Activated B cell treated with CpG ODN at 0.5 μM for 24 hours (primary cell): ENCODE measurements at regions not wholly inside any gene's neighbourhood (a gene's known extent, or its start where the extent isn't known, plus 50 kb on each side); places are given as distances from the start of the nearest gene placed in this dataset.

ENCODE experiments used
- ATAC-seq: fragments of 200-7000 bp; cut with Tn5 transposase; one replicate; pipeline ENCODE4 v1.10.0; 2021; ENCODE audit warnings: low read depth, mild to moderate bottlenecking, moderate library complexity
- CTCF ChIA-PET: fragments of 350-600 bp; sonication (Branson Sonifier 250); formaldehyde crosslinking; loops from one replicate; lab custom pipeline; 2021; ENCODE audit warnings: antibody characterized with exemption; lab: Charles Lee
- POLR2A ChIA-PET: fragments of 350-600 bp; sonication (Branson Sonifier 250); formaldehyde crosslinking; loops from one replicate; lab custom pipeline; 2021; ENCODE audit warnings: antibody characterized with exemption; lab: Charles Lee
- DNase-seq: peaks from one replicate; pipeline ENCODE4 v3.0.0; 2022
- H3K27ac Mint-ChIP-seq: one replicate; pipeline ENCODE4 v1.8.0; 2020; ENCODE audit warnings: mixed read lengths
- H3K27me3 Mint-ChIP-seq: one replicate; pipeline ENCODE4 v1.8.0; 2021; ENCODE audit warnings: mixed read lengths
- H3K36me3 Mint-ChIP-seq: one replicate; pipeline ENCODE4 v1.8.0; 2021; ENCODE audit warnings: low read depth, mixed read lengths
- H3K4me1 Mint-ChIP-seq: one replicate; pipeline ENCODE4 v1.8.0; 2021; ENCODE audit warnings: mixed read lengths
- H3K4me3 Mint-ChIP-seq: one replicate; pipeline ENCODE4 v1.8.0; 2020; ENCODE audit warnings: mild to moderate bottlenecking, mixed read lengths
- H3K9me3 Mint-ChIP-seq: one replicate; pipeline ENCODE4 v1.8.0; 2020; ENCODE audit warnings: mixed read lengths
- intact Hi-C: fragments of 100-400 bp; cut with micrococcal nuclease; formaldehyde crosslinking; loops from one replicate; pipeline ENCODE4 v1.15.1; 2024
- TF ChIP-seq, protein P1 (sequence below): fragments of 200-600 bp; IDR thresholded peaks from one replicate; pipeline ENCODE4 v1.8.0; 2022; ENCODE audit warnings: antibody characterized with exemption, mild to moderate bottlenecking

DNA sequence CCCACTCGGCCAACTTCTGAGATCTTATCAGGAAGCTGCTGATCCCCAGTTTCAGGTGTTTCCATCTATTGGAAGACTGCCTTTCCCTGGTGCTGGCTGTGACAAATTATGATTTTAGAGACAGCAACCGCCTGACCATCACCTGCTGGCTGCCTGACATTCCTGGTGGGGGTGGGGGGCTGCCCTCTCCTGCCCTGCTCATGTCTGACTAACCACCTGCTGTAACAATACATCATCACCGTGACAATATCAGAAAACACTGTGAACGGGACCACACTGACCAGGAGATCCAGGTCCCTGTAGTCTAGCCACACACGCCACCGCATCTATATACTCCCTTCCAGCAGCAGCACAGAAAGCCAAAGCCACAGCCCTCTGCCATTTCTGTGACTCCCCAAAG is 537.5 kb downstream of the QKI start:
- no peak for ATAC-seq
- DNase-seq = no peak
- Mint-ChIP-seq H3K27me3 (peaks cover 30% of the 10 kb centered on the region), H3K27ac (no peak overlapping the region), H3K4me3 (no peak overlapping the region), H3K36me3 (no peaks in the 10 kb centered on the region), H3K9me3 (no peaks in the 10 kb centered on the region), H3K4me1 (peaks cover 5% of the 10 kb centered on the region)
- CTCF ChIA-PET = no interaction called here
- intact Hi-C loops = loop anchor here (10.0 kb wide), 1 partner anchor 397 kb away; no protein-coding TSS in a partner anchor
- POLR2A ChIA-PET = no interaction called here
- TF ChIP-seq, protein P1, sequence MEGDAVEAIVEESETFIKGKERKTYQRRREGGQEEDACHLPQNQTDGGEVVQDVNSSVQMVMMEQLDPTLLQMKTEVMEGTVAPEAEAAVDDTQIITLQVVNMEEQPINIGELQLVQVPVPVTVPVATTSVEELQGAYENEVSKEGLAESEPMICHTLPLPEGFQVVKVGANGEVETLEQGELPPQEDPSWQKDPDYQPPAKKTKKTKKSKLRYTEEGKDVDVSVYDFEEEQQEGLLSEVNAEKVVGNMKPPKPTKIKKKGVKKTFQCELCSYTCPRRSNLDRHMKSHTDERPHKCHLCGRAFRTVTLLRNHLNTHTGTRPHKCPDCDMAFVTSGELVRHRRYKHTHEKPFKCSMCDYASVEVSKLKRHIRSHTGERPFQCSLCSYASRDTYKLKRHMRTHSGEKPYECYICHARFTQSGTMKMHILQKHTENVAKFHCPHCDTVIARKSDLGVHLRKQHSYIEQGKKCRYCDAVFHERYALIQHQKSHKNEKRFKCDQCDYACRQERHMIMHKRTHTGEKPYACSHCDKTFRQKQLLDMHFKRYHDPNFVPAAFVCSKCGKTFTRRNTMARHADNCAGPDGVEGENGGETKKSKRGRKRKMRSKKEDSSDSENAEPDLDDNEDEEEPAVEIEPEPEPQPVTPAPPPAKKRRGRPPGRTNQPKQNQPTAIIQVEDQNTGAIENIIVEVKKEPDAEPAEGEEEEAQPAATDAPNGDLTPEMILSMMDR = no peak

DNA sequence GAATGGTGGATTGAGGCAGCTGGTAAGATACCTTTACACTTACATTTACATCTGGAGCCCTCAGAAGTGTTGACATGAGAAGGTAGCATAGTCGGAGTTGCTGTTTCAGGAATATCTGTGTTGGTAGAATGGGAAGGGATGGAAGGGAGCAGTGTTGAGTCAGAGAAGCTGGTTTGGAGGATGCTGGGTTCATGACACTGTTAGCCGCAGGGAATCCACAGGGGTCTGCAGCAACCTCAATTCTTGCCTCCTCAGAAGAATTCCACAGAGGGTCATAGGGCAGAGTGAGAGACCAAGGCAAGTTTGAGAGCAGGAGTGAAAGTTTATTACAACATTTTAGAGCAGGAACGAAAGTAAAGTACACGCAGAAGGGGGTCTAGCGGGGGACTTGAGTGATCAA is 536.8 kb downstream of the QKI start:
- Mint-ChIP-seq H3K36me3 (no peaks in the 10 kb centered on the region), H3K27me3 (peaks cover 26% of the 10 kb centered on the region), H3K27ac (no peak overlapping the region), H3K4me3 (no peak overlapping the region), H3K4me1 (no peaks in the 10 kb centered on the region), H3K9me3 (no peaks in the 10 kb centered on the region)
- ATAC-seq = no peak
- intact Hi-C loops = loop anchor here (10.0 kb wide), 1 partner anchor 397 kb away; no protein-coding TSS in a partner anchor
- ChIA-PET POLR2A (no interaction called here), CTCF (no interaction called here)
- DNase-seq = no peak
- TF ChIP-seq, protein P1 = no peak

DNA sequence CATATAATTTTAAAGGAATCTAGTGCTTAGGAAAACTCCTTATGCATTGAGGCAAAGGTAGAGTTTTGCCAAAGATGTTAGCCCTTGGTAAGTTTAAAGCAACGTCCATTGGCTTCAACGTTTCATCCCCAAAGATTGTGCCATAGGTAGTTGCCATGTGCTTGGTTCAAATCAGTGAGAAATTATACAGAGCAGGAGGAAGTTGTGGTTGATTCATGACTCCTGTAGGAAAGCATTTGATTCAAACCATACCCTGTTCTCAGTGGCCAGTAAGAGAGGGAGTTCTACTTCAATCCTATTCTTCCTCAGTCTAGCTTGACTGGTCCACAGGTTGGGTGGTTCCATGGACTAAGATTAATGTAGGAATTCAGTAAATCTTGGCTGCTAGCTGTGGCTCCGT is 535.6 kb downstream of the QKI start:
- Mint-ChIP-seq H3K4me3 (no peak overlapping the region), H3K4me1 (no peaks in the 10 kb centered on the region), H3K27me3 (peaks cover 24% of the 10 kb centered on the region), H3K27ac (no peak overlapping the region), H3K9me3 (no peaks in the 10 kb centered on the region), H3K36me3 (no peaks in the 10 kb centered on the region)
- ChIA-PET POLR2A (no interaction called here), CTCF (no interaction called here)
- no peak for ATAC-seq
- no peak for DNase-seq
- intact Hi-C loops = loop anchor here (10.0 kb wide), 1 partner anchor 395 kb away; no protein-coding TSS in a partner anchor
- TF ChIP-seq, protein P1 = no peak

DNA sequence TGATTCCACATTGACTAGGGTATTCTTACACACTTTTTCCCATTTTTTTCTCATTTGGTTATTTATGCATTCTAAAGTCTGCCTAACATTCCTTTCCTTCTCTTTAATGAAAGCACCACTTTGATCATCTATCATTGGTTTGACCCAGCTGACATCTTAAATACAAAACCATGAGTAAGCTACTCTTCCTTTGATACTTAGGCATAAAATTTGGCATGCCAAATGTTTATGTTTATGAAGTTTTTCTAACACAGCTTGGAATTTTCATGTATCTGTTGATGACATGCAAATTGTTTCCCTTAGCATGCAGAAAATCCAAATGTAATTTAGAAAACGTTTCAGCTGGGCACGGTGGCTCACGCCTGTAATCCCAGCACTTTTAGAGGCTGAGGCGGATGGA is 534.9 kb downstream of the QKI start:
- no peaks in the 10 kb centered on the region for H3K9me3 Mint-ChIP-seq
- no peak overlapping the region for H3K4me3 Mint-ChIP-seq
- ChIA-PET CTCF (interaction anchor here (0.7 kb wide), 1 partner anchor 1013 kb away, joined by 3 read pairs; no protein-coding TSS in a partner anchor), POLR2A (no interaction called here)
- intact Hi-C loops = no loop called here
- ATAC-seq = no peak
- H3K27ac Mint-ChIP-seq = no peak overlapping the region
- H3K36me3 Mint-ChIP-seq = no peaks in the 10 kb centered on the region
- peaks cover 27% of the 10 kb centered on the region for H3K27me3 Mint-ChIP-seq
- no peak for DNase-seq
- no peaks in the 10 kb centered on the region for H3K4me1 Mint-ChIP-seq
- TF ChIP-seq, protein P1 = no peak

DNA sequence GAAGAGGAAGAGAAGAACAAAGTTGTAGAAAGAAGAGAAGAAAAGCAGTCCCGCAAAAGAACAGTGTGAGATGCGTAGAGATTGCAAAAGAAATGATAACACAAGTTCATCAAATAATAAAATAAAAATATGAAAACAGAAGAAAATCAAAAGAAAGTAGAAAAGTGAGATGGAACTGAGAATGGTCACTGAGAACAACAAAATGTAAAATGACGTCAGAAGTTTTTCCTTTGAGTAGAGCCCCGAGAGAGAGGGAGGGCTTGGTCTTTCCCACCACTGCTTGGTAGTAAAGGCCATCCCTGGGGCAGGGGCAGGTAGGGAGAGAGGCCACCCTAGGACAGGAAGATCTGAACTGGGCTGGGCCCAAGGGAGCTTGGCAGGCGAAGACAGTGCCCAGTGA is 533.7 kb downstream of the QKI start:
- peaks cover 38% of the 10 kb centered on the region for H3K27me3 Mint-ChIP-seq
- POLR2A ChIA-PET = no interaction called here

More for the DNA sequence above, 533.7 kb downstream of the QKI start:
- intact Hi-C loops = no loop called here
- DNase-seq = no peak
- CTCF ChIA-PET = no interaction called here
- TF ChIP-seq, protein P1 = no peak
- no peaks in the 10 kb centered on the region for H3K36me3 Mint-ChIP-seq
- H3K4me3 Mint-ChIP-seq = no peak overlapping the region
- ATAC-seq = no peak
- no peak overlapping the region for H3K27ac Mint-ChIP-seq
- no peaks in the 10 kb centered on the region for H3K9me3 Mint-ChIP-seq
- H3K4me1 Mint-ChIP-seq = peaks cover 7% of the 10 kb centered on the region
